ENCODE measurements at regions not wholly inside any gene's neighbourhood (a gene's known extent, or its start where the extent isn't known, plus 50 kb on each side); places are given as distances from the start of the nearest gene placed in this dataset.

GRCh38 chr10:128710098-128710797 lies 584.0 kb upstream of the MKI67 start (continued):
- TF ChIP-seq ATF3 (IDR thresholded peaks at IDR 0.05), result no peak

GRCh38 chr10:128710798-128711183 lies 584.6 kb upstream of the MKI67 start:
- no peaks in the 10 kb centered on the region for H3K36me3 ChIP-seq (ENCODE audit: control insufficient read depth in 4 of 4, insufficient read depth in 3 of 4, low read depth in 1 of 4, low read length in 3 of 4)
- peaks cover 0 to 4% (median 0%) of the 10 kb centered on the region in 4 donors for H3K9me3 ChIP-seq (ENCODE audit: control insufficient read depth in 4 of 4, low read length in 3 of 4)
- TF ChIP-seq TAF1 (conservative IDR thresholded peaks at IDR 0.05), result no peak
- TF ChIP-seq GABPA (IDR thresholded peaks at IDR 0.05 in 1 of 2, conservative IDR thresholded peaks at IDR 0.05 in 1 of 2), result no peak
- TF ChIP-seq FOXA1 (IDR thresholded peaks at IDR 0.05), result no peak
- TF ChIP-seq ZBTB33 (IDR thresholded peaks at IDR 0.05), result no peak
- TF ChIP-seq HNF4G (IDR thresholded peaks at IDR 0.05), result no peak
- no peak for TF ChIP-seq SP1 (IDR thresholded peaks at IDR 0.05)
- TF ChIP-seq NR2F2 (IDR thresholded peaks at IDR 0.05), result no peak
- no peak for TF ChIP-seq EGR1 (IDR thresholded peaks at IDR 0.05; ENCODE audit: low read depth in 2 of 2)
- TF ChIP-seq RAD21 (IDR thresholded peaks at IDR 0.05), result no peak
- TF ChIP-seq FOXA2 (IDR thresholded peaks at IDR 0.05), result no peak
- no peak for TF ChIP-seq CTCF (IDR thresholded peaks at IDR 0.05; ENCODE audit: low read depth, low read length, missing input control)
- TF ChIP-seq JUND (IDR thresholded peaks at IDR 0.05), result no peak
- TF ChIP-seq HNF4A (conservative IDR thresholded peaks at IDR 0.05), result no peak
- no peak for TF ChIP-seq REST (IDR thresholded peaks at IDR 0.05)
- TF ChIP-seq YY1 (IDR thresholded peaks at IDR 0.05), result no peak
- no peak for TF ChIP-seq ATF3 (IDR thresholded peaks at IDR 0.05)
- WGBS, result 80% methylated on average over 8 of the region's 8 CpGs
- H3K27me3 ChIP-seq (ENCODE audit: control insufficient read depth in 4 of 4, insufficient read depth in 4 of 4, low read length in 3 of 4), result peaks cover 0 to 4% (median 2%) of the 10 kb centered on the region in 4 donors
- H3K9ac ChIP-seq (ENCODE audit: low read depth in 1 of 2, low read length in 2 of 2), result no peak overlapping the region
- no peak overlapping the region for H3K4me3 ChIP-seq (ENCODE audit: low read depth in 1 of 3, low read length in 3 of 3)
- DNase-seq (ENCODE audit: low spot score), result no peak
- no peaks in the 10 kb centered on the region for H3K4me1 ChIP-seq (ENCODE audit: control insufficient read depth in 4 of 4, insufficient read depth in 4 of 4, low read length in 3 of 4)
- no peak overlapping the region for H3K27ac ChIP-seq (ENCODE audit: low read depth in 1 of 2, low read length in 2 of 2)

Data from liver (tissue), 8 donors.